ENCODE measurements at regions not wholly inside any gene's neighbourhood (a gene's known extent, or its start where the extent isn't known, plus 50 kb on each side); places are given as distances from the start of the nearest gene placed in this dataset.

GRCh38 chr12:97968641-97969197 lies 506.1 kb downstream of the RMST start:
- WGBS (ENCODE audit: extremely low coverage, insufficient read length, low lambda C conversion rate) = no CpG with 5 or more reads among the region's 5 CpGs
- H3K4me1 ChIP-seq (ENCODE audit: insufficient read depth, low read length) = no peaks in the 10 kb centered on the region
- no peak overlapping the region for H2AFZ ChIP-seq (ENCODE audit: low read length)
- no peak overlapping the region for H3K56ac ChIP-seq (ENCODE audit: insufficient read length, low read depth, low read length)
- no peak overlapping the region for H4K5ac ChIP-seq (ENCODE audit: insufficient read length, low read depth, low read length)
- no peak overlapping the region for H3K27ac ChIP-seq (ENCODE audit: insufficient read length, low read depth, low read length)
- no peak overlapping the region for H3K4me2 ChIP-seq (ENCODE audit: insufficient read depth, insufficient read length, low read length)
- no peak overlapping the region for H3T11ph ChIP-seq (ENCODE audit: low read length)
- H2BK15ac ChIP-seq (ENCODE audit: low read depth, low read length) = no peak overlapping the region
- H4K91ac ChIP-seq (ENCODE audit: insufficient read length, low read depth, low read length) = no peak overlapping the region
- H2BK20ac ChIP-seq (ENCODE audit: low read depth, low read length, poor library complexity, severe bottlenecking) = no peak overlapping the region
- no peaks in the 10 kb centered on the region for H3K9me3 ChIP-seq (ENCODE audit: control insufficient read depth, low read depth, low read length)
- H3K4me3 Mint-ChIP-seq = no peak overlapping the region
- H4K8ac ChIP-seq (replicated peaks; ENCODE audit: insufficient read length, low read depth, low read length) = no peak overlapping the region
- no peak for DNase-seq
- no peak overlapping the region for H2AK5ac ChIP-seq (ENCODE audit: insufficient read length, low read length)
- no peak overlapping the region for H3K18ac ChIP-seq (ENCODE audit: insufficient read length, low read depth, low read length)
- H3K79me1 ChIP-seq (ENCODE audit: insufficient read depth, low read depth, low read length, poor library complexity, severe bottlenecking) = no peaks in the 10 kb centered on the region
- no peaks in the 10 kb centered on the region for H3K36me3 Mint-ChIP-seq (ENCODE audit: insufficient read depth in 1 of 3, low read depth in 3 of 3)
- no peak overlapping the region for H3K14ac ChIP-seq (ENCODE audit: insufficient read depth, low read length)
- H2BK12ac ChIP-seq (ENCODE audit: insufficient read length, low read depth, low read length) = no peak overlapping the region
- H2BK5ac ChIP-seq (ENCODE audit: insufficient read length, low read length) = no peak overlapping the region
- H3K27me3 ChIP-seq (ENCODE audit: insufficient read depth, low read length) = no peaks in the 10 kb centered on the region
- peaks cover 3% of the 10 kb centered on the region in 2 experiments; a peak in 2 of 4 replicates for H3K4me1 Mint-ChIP-seq
- H3K9me3 Mint-ChIP-seq = no peaks in the 10 kb centered on the region; a peak in 1 of 5 replicates
- H3K23ac ChIP-seq (ENCODE audit: insufficient read length, low read depth, low read length) = no peak overlapping the region
- no peak overlapping the region for H3K4ac ChIP-seq (ENCODE audit: low read depth, low read length)
- no peaks in the 10 kb centered on the region for H3K23me2 ChIP-seq (ENCODE audit: insufficient read length, low read depth, low read length, poor library complexity, severe bottlenecking)
- H2BK120ac ChIP-seq (ENCODE audit: low read depth, low read length, poor library complexity, severe bottlenecking) = no peak overlapping the region
- no peaks in the 10 kb centered on the region for H3K27me3 Mint-ChIP-seq (ENCODE audit: low read depth)
- H4K20me1 ChIP-seq (ENCODE audit: control insufficient read depth, insufficient read depth, insufficient read length) = no peaks in the 10 kb centered on the region
- no peak for TF ChIP-seq CTCF (conservative IDR thresholded peaks at IDR 0.05)
- no peaks in the 10 kb centered on the region for H3K79me2 ChIP-seq (ENCODE audit: insufficient read depth, low read length)
- H3K27ac Mint-ChIP-seq = no peak overlapping the region
- H3K9ac ChIP-seq (ENCODE audit: extremely low read depth, insufficient read length, low read length) = no peak overlapping the region

Measured in H9 (cell line).